Liver (tissue), 3 donors: ENCODE measurements at regions not wholly inside any gene's neighbourhood (a gene's known extent, or its start where the extent isn't known, plus 50 kb on each side); places are given as distances from the start of the nearest gene placed in this dataset.

ENCODE experiments used
- CTCF ChIP-seq: fragments of 150-350 bp; IDR thresholded peaks from 2 replicates; pipeline ENCODE4 v1.5.1; 2017; ENCODE audit warnings: improper control_type of control experiment, low read depth, low read length; ENCODE audit not compliant: missing input control
- MAX ChIP-seq: IDR thresholded peaks from 2 replicates; pipeline ENCODE4 v1.6.1; 2016; ENCODE audit warnings: antibody characterized with exemption
- RXRA ChIP-seq, 2 donors: IDR thresholded peaks; 2 replicates each; pipeline ENCODE4 v1.6.1; 2017 to 2018; ENCODE audit warnings: antibody characterized with exemption in 2 of 2, mild to moderate bottlenecking in 1 of 2
- donor health status: healthy.
- donor health status: healthy.

GRCh38 chr12:24268663-24269186 is 319.3 kb upstream of the SOX5 start:
- TF ChIP-seq CTCF (no peak), RXRA (IDR thresholded peaks at IDR 0.05) (peak; percentile 69 to 71), MAX (no peak)
